Liver (tissue), 3 donors: ENCODE measurements at regions not wholly inside any gene's neighbourhood (a gene's known extent, or its start where the extent isn't known, plus 50 kb on each side); places are given as distances from the start of the nearest gene placed in this dataset.
"Not testable (repeated sequence)": the region's sequence is repeated elsewhere in the genome, so short reads cannot be mapped to it uniquely, and the experiment has no call there.

Source experiments
- EGR1 ChIP-seq, 2 donors: IDR thresholded peaks; 2 replicates each; pipeline ENCODE4 v1.6.1; 2016 to 2018; ENCODE audit warnings: antibody characterized with exemption in 2 of 2, low read depth in 2 of 2
- FOXA2 ChIP-seq: IDR thresholded peaks from 2 replicates; pipeline ENCODE4 v1.6.1; 2016; ENCODE audit warnings: antibody characterized with exemption
- GABPA ChIP-seq, 2 donors: IDR thresholded peaks in 1 of 2; conservative IDR thresholded peaks in 1 of 2; 2 replicates each; pipeline ENCODE4 v1.6.1; 2016; ENCODE audit warnings: antibody characterized with exemption in 2 of 2, mild to moderate bottlenecking in 1 of 2, moderate library complexity in 1 of 2
- RAD21 ChIP-seq, 2 donors: IDR thresholded peaks; 2 replicates each; pipeline ENCODE4 v1.6.1; 2016; ENCODE audit warnings: antibody characterized with exemption in 2 of 2, mild to moderate bottlenecking in 2 of 2
- RXRA ChIP-seq, 2 donors: IDR thresholded peaks; 2 replicates each; pipeline ENCODE4 v1.6.1; 2017 to 2018; ENCODE audit warnings: antibody characterized with exemption in 2 of 2, mild to moderate bottlenecking in 1 of 2
- SP1 ChIP-seq: IDR thresholded peaks from 2 replicates; pipeline ENCODE4 v1.6.1; 2018; ENCODE audit warnings: antibody characterized with exemption, mild to moderate bottlenecking
- TAF1 ChIP-seq: conservative IDR thresholded peaks from 2 replicates; pipeline ENCODE4 v1.6.1; 2016; ENCODE audit warnings: antibody characterized with exemption, mild to moderate bottlenecking
- TF ChIP-seq, protein P1 (sequence below): fragments of 150-350 bp; IDR thresholded peaks from 2 replicates; pipeline ENCODE4 v1.5.1; 2017; ENCODE audit warnings: improper control_type of control experiment, low read depth, low read length; ENCODE audit not compliant: missing input control
- TF ChIP-seq, protein P2 (sequence below): IDR thresholded peaks from 2 replicates; pipeline ENCODE4 v1.6.1; 2016; ENCODE audit warnings: antibody characterized with exemption
- TF ChIP-seq, protein P3 (sequence below): IDR thresholded peaks from 2 replicates; pipeline ENCODE4 v1.6.1; 2016; ENCODE audit warnings: antibody characterized with exemption, mild to moderate bottlenecking
- TF ChIP-seq, protein P4 (sequence below): IDR thresholded peaks from 2 replicates; pipeline ENCODE4 v1.6.1; 2016; ENCODE audit warnings: antibody characterized with exemption
- donor health status: healthy.
- donor health status: healthy.

DNA sequence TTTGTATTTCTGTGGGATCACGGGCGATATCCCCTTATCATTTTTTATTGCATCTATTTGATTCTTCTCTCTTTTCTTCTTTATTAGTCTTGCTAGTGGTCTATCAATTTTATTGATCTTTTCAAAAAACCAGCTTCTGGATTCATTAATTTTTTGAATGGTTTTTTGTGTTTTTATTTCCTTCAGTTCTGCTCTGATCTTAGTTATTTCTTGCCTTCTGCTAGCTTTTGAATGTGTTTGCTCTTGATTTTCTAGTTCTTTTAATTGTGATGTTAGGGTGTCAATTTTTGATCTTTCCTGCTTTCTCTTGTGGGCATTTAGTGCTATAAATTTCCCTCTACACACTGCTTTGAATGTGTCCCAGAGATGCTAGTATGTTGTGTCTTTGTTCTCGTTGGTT, 5270.2 kb upstream of the TPTE start:
- TF ChIP-seq, protein P1, sequence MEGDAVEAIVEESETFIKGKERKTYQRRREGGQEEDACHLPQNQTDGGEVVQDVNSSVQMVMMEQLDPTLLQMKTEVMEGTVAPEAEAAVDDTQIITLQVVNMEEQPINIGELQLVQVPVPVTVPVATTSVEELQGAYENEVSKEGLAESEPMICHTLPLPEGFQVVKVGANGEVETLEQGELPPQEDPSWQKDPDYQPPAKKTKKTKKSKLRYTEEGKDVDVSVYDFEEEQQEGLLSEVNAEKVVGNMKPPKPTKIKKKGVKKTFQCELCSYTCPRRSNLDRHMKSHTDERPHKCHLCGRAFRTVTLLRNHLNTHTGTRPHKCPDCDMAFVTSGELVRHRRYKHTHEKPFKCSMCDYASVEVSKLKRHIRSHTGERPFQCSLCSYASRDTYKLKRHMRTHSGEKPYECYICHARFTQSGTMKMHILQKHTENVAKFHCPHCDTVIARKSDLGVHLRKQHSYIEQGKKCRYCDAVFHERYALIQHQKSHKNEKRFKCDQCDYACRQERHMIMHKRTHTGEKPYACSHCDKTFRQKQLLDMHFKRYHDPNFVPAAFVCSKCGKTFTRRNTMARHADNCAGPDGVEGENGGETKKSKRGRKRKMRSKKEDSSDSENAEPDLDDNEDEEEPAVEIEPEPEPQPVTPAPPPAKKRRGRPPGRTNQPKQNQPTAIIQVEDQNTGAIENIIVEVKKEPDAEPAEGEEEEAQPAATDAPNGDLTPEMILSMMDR: not testable (repeated sequence)
- not testable (repeated sequence) for TF ChIP-seq SP1; RAD21 (IDR thresholded peaks at IDR 0.05); GABPA (IDR thresholded peaks at IDR 0.05 in 1 of 2, conservative IDR thresholded peaks at IDR 0.05 in 1 of 2); RXRA (IDR thresholded peaks at IDR 0.05); TAF1; EGR1 (IDR thresholded peaks at IDR 0.05; ENCODE audit: low read depth in 2 of 2); FOXA2
- TF ChIP-seq, protein P2, sequence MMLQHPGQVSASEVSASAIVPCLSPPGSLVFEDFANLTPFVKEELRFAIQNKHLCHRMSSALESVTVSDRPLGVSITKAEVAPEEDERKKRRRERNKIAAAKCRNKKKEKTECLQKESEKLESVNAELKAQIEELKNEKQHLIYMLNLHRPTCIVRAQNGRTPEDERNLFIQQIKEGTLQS: not testable (repeated sequence)
- TF ChIP-seq, protein P3, sequence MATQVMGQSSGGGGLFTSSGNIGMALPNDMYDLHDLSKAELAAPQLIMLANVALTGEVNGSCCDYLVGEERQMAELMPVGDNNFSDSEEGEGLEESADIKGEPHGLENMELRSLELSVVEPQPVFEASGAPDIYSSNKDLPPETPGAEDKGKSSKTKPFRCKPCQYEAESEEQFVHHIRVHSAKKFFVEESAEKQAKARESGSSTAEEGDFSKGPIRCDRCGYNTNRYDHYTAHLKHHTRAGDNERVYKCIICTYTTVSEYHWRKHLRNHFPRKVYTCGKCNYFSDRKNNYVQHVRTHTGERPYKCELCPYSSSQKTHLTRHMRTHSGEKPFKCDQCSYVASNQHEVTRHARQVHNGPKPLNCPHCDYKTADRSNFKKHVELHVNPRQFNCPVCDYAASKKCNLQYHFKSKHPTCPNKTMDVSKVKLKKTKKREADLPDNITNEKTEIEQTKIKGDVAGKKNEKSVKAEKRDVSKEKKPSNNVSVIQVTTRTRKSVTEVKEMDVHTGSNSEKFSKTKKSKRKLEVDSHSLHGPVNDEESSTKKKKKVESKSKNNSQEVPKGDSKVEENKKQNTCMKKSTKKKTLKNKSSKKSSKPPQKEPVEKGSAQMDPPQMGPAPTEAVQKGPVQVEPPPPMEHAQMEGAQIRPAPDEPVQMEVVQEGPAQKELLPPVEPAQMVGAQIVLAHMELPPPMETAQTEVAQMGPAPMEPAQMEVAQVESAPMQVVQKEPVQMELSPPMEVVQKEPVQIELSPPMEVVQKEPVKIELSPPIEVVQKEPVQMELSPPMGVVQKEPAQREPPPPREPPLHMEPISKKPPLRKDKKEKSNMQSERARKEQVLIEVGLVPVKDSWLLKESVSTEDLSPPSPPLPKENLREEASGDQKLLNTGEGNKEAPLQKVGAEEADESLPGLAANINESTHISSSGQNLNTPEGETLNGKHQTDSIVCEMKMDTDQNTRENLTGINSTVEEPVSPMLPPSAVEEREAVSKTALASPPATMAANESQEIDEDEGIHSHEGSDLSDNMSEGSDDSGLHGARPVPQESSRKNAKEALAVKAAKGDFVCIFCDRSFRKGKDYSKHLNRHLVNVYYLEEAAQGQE: not testable (repeated sequence)
- TF ChIP-seq, protein P4, sequence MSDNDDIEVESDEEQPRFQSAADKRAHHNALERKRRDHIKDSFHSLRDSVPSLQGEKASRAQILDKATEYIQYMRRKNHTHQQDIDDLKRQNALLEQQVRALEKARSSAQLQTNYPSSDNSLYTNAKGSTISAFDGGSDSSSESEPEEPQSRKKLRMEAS: not testable (repeated sequence)
